ENCODE measurements at regions not wholly inside any gene's neighbourhood (a gene's known extent, or its start where the extent isn't known, plus 50 kb on each side); places are given as distances from the start of the nearest gene placed in this dataset.
"Not testable (repeated sequence)": the region's sequence is repeated elsewhere in the genome, so short reads cannot be mapped to it uniquely, and the experiment has no call there.

- no peak overlapping the region for H3K4me3 ChIP-seq
- 95% methylated on average over 1 of the region's 1 CpG for WGBS
- peaks cover 15% of the 10 kb centered on the region for H3K9me3 ChIP-seq
- DNase-seq (ENCODE audit: low spot score in 2 of 2) = no peak
- H3K36me3 ChIP-seq = no peaks in the 10 kb centered on the region
- H3K4me1 ChIP-seq = peaks cover 2% of the 10 kb centered on the region
- TF ChIP-seq, protein P1, sequence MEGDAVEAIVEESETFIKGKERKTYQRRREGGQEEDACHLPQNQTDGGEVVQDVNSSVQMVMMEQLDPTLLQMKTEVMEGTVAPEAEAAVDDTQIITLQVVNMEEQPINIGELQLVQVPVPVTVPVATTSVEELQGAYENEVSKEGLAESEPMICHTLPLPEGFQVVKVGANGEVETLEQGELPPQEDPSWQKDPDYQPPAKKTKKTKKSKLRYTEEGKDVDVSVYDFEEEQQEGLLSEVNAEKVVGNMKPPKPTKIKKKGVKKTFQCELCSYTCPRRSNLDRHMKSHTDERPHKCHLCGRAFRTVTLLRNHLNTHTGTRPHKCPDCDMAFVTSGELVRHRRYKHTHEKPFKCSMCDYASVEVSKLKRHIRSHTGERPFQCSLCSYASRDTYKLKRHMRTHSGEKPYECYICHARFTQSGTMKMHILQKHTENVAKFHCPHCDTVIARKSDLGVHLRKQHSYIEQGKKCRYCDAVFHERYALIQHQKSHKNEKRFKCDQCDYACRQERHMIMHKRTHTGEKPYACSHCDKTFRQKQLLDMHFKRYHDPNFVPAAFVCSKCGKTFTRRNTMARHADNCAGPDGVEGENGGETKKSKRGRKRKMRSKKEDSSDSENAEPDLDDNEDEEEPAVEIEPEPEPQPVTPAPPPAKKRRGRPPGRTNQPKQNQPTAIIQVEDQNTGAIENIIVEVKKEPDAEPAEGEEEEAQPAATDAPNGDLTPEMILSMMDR (IDR thresholded peaks at IDR 0.05) = no peak
- TF ChIP-seq EP300 (IDR thresholded peaks at IDR 0.05) (no peak), POLR2AphosphoS5 (IDR thresholded peaks at IDR 0.05) (no peak), POLR2A (IDR thresholded peaks at IDR 0.05) (no peak)
- no peak overlapping the region for H3K27ac ChIP-seq
- no peaks in the 10 kb centered on the region for H3K27me3 ChIP-seq
Measured at GRCh38 chr2:105665480-105665879, 79.2 kb upstream of the NCK2 start.

GRCh38 chr2:105660489-105660888 is 84.2 kb upstream of the NCK2 start:
- TF ChIP-seq POLR2AphosphoS5 (IDR thresholded peaks at IDR 0.05) (no peak), POLR2A (IDR thresholded peaks at IDR 0.05) (no peak), EP300 (IDR thresholded peaks at IDR 0.05) (no peak)
- TF ChIP-seq, protein P1 (IDR thresholded peaks at IDR 0.05) = no peak
- no peak for DNase-seq (ENCODE audit: low spot score in 2 of 2)
- no peaks in the 10 kb centered on the region for H3K4me1 ChIP-seq
- no peaks in the 10 kb centered on the region for H3K36me3 ChIP-seq
- WGBS = 72% methylated on average over 4 of the region's 4 CpGs
- no peak overlapping the region for H3K27ac ChIP-seq
- H3K27me3 ChIP-seq = no peaks in the 10 kb centered on the region
- peaks cover 1% of the 10 kb centered on the region for H3K9me3 ChIP-seq
- H3K4me3 ChIP-seq = no peak overlapping the region

DNA sequence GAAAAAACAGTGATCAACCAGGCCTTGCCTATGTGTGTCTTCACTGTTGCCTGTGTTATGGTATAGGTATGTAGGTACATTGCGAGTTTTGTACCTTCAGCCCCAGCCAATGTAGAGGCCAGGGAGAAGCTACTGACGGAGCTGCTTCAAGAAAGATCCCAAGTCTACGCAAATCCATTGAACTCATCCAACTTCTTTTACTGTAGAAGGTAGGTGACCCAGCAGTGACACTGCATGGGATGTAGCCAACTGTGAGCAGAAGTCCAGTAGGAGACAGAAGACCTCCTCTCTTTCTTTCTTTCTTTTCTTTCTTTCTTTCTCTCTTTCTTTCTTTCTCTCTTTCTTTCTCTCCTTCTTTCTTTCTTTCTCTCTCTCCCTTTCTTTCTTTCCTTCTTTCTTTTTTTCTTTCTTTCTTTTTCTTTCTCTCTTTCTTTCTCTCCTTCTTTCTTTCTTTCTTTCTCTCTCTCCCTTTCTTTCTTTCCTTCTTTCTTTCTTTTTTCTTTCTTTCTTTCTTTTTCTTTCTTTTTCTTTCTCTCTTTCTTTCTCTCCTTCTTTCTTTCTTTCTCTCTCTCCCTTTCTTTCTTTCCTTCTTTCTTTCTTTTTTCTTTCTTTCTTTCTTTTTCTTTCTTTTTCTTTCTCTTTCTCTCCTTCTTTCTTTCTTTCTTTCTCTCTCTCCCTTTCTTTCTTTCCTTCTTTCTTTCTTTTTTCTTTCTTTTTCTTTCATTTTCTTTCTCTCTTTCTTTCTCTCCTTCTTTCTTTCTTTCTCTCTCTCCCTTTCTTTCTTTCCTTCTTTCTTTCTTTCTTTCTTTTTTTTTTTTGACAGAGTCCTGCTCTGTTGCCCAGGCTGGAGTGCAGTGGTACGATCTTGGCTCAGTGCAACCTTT is 88.7 kb upstream of the NCK2 start:
- 100% methylated on average over 4 of the region's 4 CpGs for WGBS
- H3K27ac ChIP-seq; H3K36me3 ChIP-seq; DNase-seq (ENCODE audit: low spot score in 2 of 2); H3K4me3 ChIP-seq; H3K4me1 ChIP-seq; H3K27me3 ChIP-seq; H3K9me3 ChIP-seq: not testable (repeated sequence)

DNA sequence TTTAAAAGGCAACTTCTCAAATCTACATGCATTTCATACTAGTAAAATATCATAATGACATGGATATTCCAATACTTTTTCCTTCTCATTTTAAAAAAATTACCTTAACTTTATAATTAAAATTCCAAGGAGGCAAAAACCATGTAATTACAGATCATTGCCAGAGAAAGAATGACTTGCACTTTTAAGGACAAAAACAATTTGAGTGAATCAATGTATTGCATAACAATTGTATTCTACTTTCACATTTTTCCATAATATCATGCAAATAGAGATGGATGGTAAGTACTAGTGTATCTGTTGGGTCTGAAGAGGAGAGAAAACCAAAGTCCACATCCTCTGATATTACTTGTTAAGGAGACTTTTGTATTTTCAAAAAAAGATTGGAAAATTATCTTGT is 89.5 kb upstream of the NCK2 start:
- Histone ChIP-seq H3K36me3 (no peaks in the 10 kb centered on the region), H3K4me3 (no peak overlapping the region), H3K27me3 (no peaks in the 10 kb centered on the region), H3K9me3 (no peaks in the 10 kb centered on the region), H3K27ac (no peak overlapping the region), H3K4me1 (no peaks in the 10 kb centered on the region)
- no peak for TF ChIP-seq POLR2AphosphoS5 (IDR thresholded peaks at IDR 0.05)
- TF ChIP-seq POLR2A (IDR thresholded peaks at IDR 0.05) = no peak
- DNase-seq (ENCODE audit: low spot score in 2 of 2) = no peak

DNA sequence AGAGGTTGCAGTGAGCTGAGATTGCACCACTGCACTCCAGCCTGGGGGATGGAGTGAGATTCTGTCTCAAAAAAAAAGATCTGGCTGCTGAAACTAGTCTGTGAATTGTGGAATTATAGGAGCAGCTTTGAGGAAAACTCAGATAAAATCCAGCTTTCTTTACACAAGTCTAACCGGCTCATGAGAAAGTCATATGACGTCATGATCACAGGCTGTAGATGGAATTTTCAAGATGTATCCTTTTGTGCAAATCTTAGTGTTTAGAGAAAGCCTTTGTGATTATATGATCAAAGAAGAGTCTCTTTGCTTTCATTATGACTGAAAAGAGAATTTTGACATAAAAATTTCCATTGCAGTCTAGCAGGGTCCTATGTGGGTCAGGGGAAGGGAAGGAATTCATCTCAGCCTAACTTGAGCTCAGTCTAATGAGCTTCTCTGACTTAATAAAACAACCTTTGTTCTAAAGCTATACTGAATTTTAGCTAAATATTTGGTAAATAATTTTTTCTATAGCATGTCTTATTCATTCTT is 90.2 kb upstream of the NCK2 start:
- H3K27me3 ChIP-seq = no peaks in the 10 kb centered on the region
- H3K9me3 ChIP-seq = no peaks in the 10 kb centered on the region
- no peaks in the 10 kb centered on the region for H3K36me3 ChIP-seq
- no peak for DNase-seq (ENCODE audit: low spot score in 2 of 2)
- no peaks in the 10 kb centered on the region for H3K4me1 ChIP-seq
- no peak overlapping the region for H3K4me3 ChIP-seq
- H3K27ac ChIP-seq = no peak overlapping the region
- TF ChIP-seq, protein P1 (IDR thresholded peaks at IDR 0.05) = no peak
- no peak for TF ChIP-seq EP300 (IDR thresholded peaks at IDR 0.05)
- no peak for TF ChIP-seq POLR2AphosphoS5 (IDR thresholded peaks at IDR 0.05)
- TF ChIP-seq POLR2A (IDR thresholded peaks at IDR 0.05) = no peak
- WGBS = 79% methylated on average over 2 of the region's 2 CpGs

DNA sequence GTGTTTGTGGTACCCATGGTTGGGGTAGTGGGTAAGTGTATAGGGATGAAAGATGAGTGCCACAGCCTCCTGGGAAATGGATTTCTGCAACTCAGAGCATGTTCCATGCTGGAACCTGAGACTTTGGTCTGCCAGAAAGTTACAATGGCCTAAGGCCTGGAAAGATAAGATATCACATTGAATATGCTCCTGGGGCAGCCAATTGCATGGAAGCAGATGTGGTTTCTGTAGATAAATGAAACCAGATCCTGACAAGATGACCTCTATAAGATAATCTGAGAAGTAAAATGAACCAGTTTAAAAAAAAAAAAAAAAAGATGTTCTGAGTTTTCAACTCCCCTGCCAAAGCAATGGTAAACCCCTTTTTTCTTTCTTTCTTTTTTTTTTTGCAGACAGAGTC is 91.4 kb upstream of the NCK2 start:
- Histone ChIP-seq H3K9me3 (no peaks in the 10 kb centered on the region), H3K36me3 (no peaks in the 10 kb centered on the region), H3K27me3 (no peaks in the 10 kb centered on the region), H3K27ac (no peak overlapping the region), H3K4me3 (no peak overlapping the region), H3K4me1 (no peaks in the 10 kb centered on the region)
- TF ChIP-seq POLR2AphosphoS5 (IDR thresholded peaks at IDR 0.05) (no peak), POLR2A (IDR thresholded peaks at IDR 0.05) (no peak), EP300 (IDR thresholded peaks at IDR 0.05) (no peak)
- TF ChIP-seq, protein P1 (IDR thresholded peaks at IDR 0.05) = no peak
- no peak for DNase-seq (ENCODE audit: low spot score in 2 of 2)
